ENCODE measurements at regions not wholly inside any gene's neighbourhood (a gene's known extent, or its start where the extent isn't known, plus 50 kb on each side); places are given as distances from the start of the nearest gene placed in this dataset.

- no peak for TF ChIP-seq CTCF (IDR thresholded peaks at IDR 0.05)
- no peak for TF ChIP-seq EZH2 (IDR thresholded peaks at IDR 0.05)
Measured at GRCh38 chr15:77695548-77695947, 62.8 kb upstream of the LINGO1 start.

Measured in neural progenitor cell (in vitro differentiated cells).